Peyer's patch (tissue), 2 donors: ENCODE measurements at regions not wholly inside any gene's neighbourhood (a gene's known extent, or its start where the extent isn't known, plus 50 kb on each side); places are given as distances from the start of the nearest gene placed in this dataset.

Experiments
- small RNA-seq, 2 donors: library from RNA; depleted of rRNA; stranded (forward); fragments of <200 nt; gene quantifications; one replicate each; pipeline ENCODE3, GENCODE V24; 2016

Small RNAs in the stretch of these regions (small RNA-seq; reads per million reads assigned to genes)
- gene EIF4A1P12 (0 reads per million in 2 donors), gene MIR3171 (0 reads per million in 2 donors), gene MIR4307 (0 reads per million in 2 donors)
